ENCODE measurements at regions not wholly inside any gene's neighbourhood (a gene's known extent, or its start where the extent isn't known, plus 50 kb on each side); places are given as distances from the start of the nearest gene placed in this dataset.

DNA sequence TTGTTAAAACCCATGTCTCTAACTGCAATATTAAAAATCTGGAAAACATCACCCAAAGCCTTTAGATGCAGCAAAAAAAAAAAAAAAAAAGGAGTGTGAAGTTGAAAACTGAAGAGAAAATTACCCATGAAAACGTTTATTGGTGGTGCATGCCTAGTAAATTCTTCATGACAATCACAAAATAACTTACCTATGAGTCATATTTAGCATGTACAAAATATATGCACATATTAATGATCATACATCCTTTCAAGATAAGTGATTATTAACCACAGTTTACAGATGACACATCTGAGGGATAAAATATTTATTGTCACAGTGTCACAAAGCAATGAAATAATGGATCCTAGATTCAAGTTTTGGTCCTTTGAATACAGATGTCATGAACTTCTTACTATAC, 505.2 kb upstream of the NR5A2 start:
- ATAC-seq (no peak), DNase-seq (ENCODE audit: low spot score) (no peak), FAIRE-seq (no peak)
- Histone ChIP-seq H2AFZ (ENCODE audit: low read length) (no peak overlapping the region), H4K20me1 (ENCODE audit: insufficient read depth, low read length) (no peaks in the 10 kb centered on the region), H3K79me2 (ENCODE audit: insufficient read depth, low read length) (no peaks in the 10 kb centered on the region), H3K4me1 (ENCODE audit: insufficient read depth, low read length) (no peaks in the 10 kb centered on the region), H3K36me3 (replicated peaks in 1 of 2; ENCODE audit: control insufficient read depth in 1 of 2, insufficient read depth in 2 of 2, low read length in 2 of 2) (no peaks in the 10 kb centered on the region), H3K27me3 (ENCODE audit: control insufficient read depth in 1 of 2, insufficient read depth in 2 of 2, low read length in 2 of 2) (no peaks in the 10 kb centered on the region), H3K27ac (ENCODE audit: extremely low read length, insufficient read depth, low read length) (no peak overlapping the region), H3K9me3 (ENCODE audit: low read length) (peaks cover 9% of the 10 kb centered on the region; the same call in 1 of the 2 replicates), H3K9ac (ENCODE audit: insufficient read depth, low read depth, low read length) (no peak overlapping the region), H3K4me2 (ENCODE audit: low read depth, low read length) (no peak overlapping the region), H3K4me3 (replicated peaks in 1 of 3; ENCODE audit: insufficient read depth in 1 of 3, low read depth in 2 of 3, low read length in 3 of 3) (no peak overlapping the region)
- intact Hi-C loops (cut with micrococcal nuclease; ENCODE audit: unreplicated experiment) = no loop called here
- CTCF ChIA-PET (ENCODE audit: low intra/inter-chr PET ratio, low total read pairs) = no interaction called here
- POLR2A ChIA-PET = no interaction called here
- 0% methylated on average over 1 of the region's 1 CpG for WGBS (ENCODE audit: low lambda C conversion rate)
- no TSS peak for BruUV-seq (replicated peaks)
- no peak for TF ChIP-seq ZNF564 (CRISPR knock-in tag; IDR thresholded peaks at IDR 0.05)
- TF ChIP-seq CERS6 (CRISPR knock-in tag; IDR thresholded peaks at IDR 0.05) = no peak
- TF ChIP-seq THAP7 (CRISPR knock-in tag; IDR thresholded peaks at IDR 0.05) = no peak
- in situ Hi-C loops (cut with HindIII; ENCODE audit: extremely low pct_ligation_motif_present, low pct_unique_long_range_greater_than_20kb) = no loop called here

GRCh38 chr1:199522936-199523335, 504.6 kb upstream of the NR5A2 start:
- no peak overlapping the region for H3K9ac ChIP-seq (ENCODE audit: insufficient read depth, low read depth, low read length)
- in situ Hi-C loops (cut with HindIII; ENCODE audit: extremely low pct_ligation_motif_present, low pct_unique_long_range_greater_than_20kb) (no loop called here), intact Hi-C loops (cut with micrococcal nuclease; ENCODE audit: unreplicated experiment) (no loop called here)
- H3K4me2 ChIP-seq (ENCODE audit: low read depth, low read length) = no peak overlapping the region
- H2AFZ ChIP-seq (ENCODE audit: low read length) = no peak overlapping the region
- no peaks in the 10 kb centered on the region for H4K20me1 ChIP-seq (ENCODE audit: insufficient read depth, low read length)
- no peak for DNase-seq (ENCODE audit: low spot score)
- no peak for ATAC-seq
- WGBS (ENCODE audit: low lambda C conversion rate) = 1% methylated on average over 2 of the region's 2 CpGs
- no peaks in the 10 kb centered on the region for H3K27me3 ChIP-seq (ENCODE audit: control insufficient read depth in 1 of 2, insufficient read depth in 2 of 2, low read length in 2 of 2)
- H3K27ac ChIP-seq (ENCODE audit: extremely low read length, insufficient read depth, low read length) = no peak overlapping the region
- H3K9me3 ChIP-seq (ENCODE audit: low read length) = peaks cover 9% of the 10 kb centered on the region; the same call in 1 of the 2 replicates
- no peaks in the 10 kb centered on the region for H3K36me3 ChIP-seq (replicated peaks in 1 of 2; ENCODE audit: control insufficient read depth in 1 of 2, insufficient read depth in 2 of 2, low read length in 2 of 2)
- ChIA-PET POLR2A (no interaction called here), CTCF (ENCODE audit: low intra/inter-chr PET ratio, low total read pairs) (no interaction called here)
- H3K79me2 ChIP-seq (ENCODE audit: insufficient read depth, low read length) = no peaks in the 10 kb centered on the region
- H3K4me1 ChIP-seq (ENCODE audit: insufficient read depth, low read length) = no peaks in the 10 kb centered on the region
- no peak for FAIRE-seq
- H3K4me3 ChIP-seq (replicated peaks in 1 of 3; ENCODE audit: insufficient read depth in 1 of 3, low read depth in 2 of 3, low read length in 3 of 3) = no peak overlapping the region
- BruUV-seq (replicated peaks) = no TSS peak
- no peak for TF ChIP-seq MIXL1 (CRISPR knock-in tag; IDR thresholded peaks at IDR 0.05)
- TF ChIP-seq CREBL2 (CRISPR knock-in tag; IDR thresholded peaks at IDR 0.05; ENCODE audit: borderline replicate concordance) = no peak
- TF ChIP-seq BHLHE40 (IDR thresholded peaks at IDR 0.05; ENCODE audit: low read length) = no peak
- TF ChIP-seq ZNF205 (CRISPR knock-in tag; IDR thresholded peaks at IDR 0.05) = no peak
- no peak for TF ChIP-seq ZNF256 (CRISPR knock-in tag; conservative IDR thresholded peaks at IDR 0.05)
- TF ChIP-seq CREM (IDR thresholded peaks at IDR 0.05) = no peak
- no peak for TF ChIP-seq CREM (CRISPR knock-in tag; IDR thresholded peaks at IDR 0.05)
- TF ChIP-seq ZNF512 (CRISPR knock-in tag; IDR thresholded peaks at IDR 0.05) = no peak
- TF ChIP-seq ZNF446 (CRISPR knock-in tag; IDR thresholded peaks at IDR 0.05) = no peak
- no peak for TF ChIP-seq CREB1 (IDR thresholded peaks at IDR 0.05)
- TF ChIP-seq CREB1 (CRISPR knock-in tag; IDR thresholded peaks at IDR 0.05) = no peak
- no peak for TF ChIP-seq ZNF550 (CRISPR knock-in tag; IDR thresholded peaks at IDR 0.05; ENCODE audit: borderline replicate concordance)
